Stimulated activated CD4-positive, alpha-beta T cell treated with anti-CD3 and anti-CD28 coated beads, Interleukin-1b, Interleukin-23, amount 100 ng/mL, for 48 hours (primary cell): ENCODE measurements at regions not wholly inside any gene's neighbourhood (a gene's known extent, or its start where the extent isn't known, plus 50 kb on each side); places are given as distances from the start of the nearest gene placed in this dataset.

Source experiments
- DNase-seq: peaks from one replicate; pipeline ENCODE4 v3.0.0-alpha.2; 2020

GRCh38 chr2:147242445-147242844, 602.4 kb upstream of the ACVR2A start:
- no peak for DNase-seq

- no peak for DNase-seq
Measured at GRCh38 chr2:147236601-147237000, 608.2 kb upstream of the ACVR2A start.

GRCh38 chr2:147232225-147232669, 612.6 kb upstream of the ACVR2A start:
- no peak for DNase-seq

GRCh38 chr2:147231607-147232006, 613.2 kb upstream of the ACVR2A start:
- DNase-seq = peak; percentile 6

- no peak for DNase-seq
Measured at GRCh38 chr2:147231081-147231480, 613.7 kb upstream of the ACVR2A start.

DNA sequence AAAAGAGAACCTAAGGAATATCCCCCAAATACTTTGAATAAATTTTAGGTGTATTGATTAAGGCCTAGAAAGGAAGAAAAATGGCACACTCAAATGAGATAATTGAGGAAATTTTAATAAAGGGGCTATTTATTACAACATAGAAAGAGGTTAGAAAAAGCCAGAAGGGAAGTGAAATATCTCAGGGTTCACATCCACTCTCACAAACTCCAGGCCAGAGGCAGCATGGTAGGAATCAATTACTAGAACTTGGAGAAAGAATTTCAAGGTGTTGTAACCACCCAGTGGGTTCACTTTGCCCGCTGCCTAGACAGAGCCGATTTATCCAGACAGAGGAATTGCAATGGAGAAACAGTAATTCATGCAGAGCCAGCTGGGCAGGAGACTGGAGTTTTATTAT, 617.5 kb upstream of the ACVR2A start:
- DNase-seq = no peak

- no peak for DNase-seq
Measured at GRCh38 chr2:147224070-147224469, 620.8 kb upstream of the ACVR2A start.

DNA sequence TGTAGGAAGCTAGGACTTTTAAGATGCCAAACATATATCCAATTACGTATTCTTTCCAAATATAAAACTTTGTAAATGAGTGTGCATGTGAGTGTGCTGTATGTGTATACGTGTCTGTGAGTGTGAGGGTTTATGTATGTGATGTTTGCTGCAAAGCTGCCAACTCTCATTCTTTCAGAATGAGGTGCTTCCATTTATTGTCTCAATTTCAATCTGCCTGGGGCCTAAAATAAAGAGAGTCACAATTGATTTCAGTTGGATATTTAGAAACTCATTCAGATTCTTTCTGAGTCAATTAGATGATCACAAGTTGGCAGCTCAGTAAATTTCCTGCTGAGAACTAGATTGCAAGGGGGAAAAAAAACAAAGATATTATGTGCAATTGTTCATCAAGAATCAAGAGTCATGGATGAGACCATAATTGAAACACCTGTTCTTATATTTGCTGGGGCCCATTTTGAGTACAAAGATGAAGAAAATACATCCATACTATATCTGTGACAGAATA, 621.2 kb upstream of the ACVR2A start:
- no peak for DNase-seq

DNA sequence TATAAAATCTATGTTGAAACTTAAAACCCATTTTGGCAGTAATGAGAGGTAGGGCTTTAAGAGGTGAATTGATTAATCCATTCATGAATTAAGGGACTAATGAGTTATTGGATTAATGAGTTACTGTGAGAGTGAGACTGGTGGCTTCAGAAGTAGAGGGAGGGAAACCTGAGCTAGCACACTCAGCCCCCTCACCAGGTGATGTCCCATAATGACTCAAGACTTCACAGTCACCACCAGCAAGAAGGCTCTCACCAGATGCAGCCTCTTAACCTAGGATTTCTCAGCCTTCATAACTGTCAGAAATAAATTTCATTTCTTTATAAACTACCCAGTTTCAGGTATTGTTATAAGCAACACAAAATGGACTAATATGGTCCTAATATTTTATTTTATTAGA, 621.7 kb upstream of the ACVR2A start:
- DNase-seq = peak; percentile 3

GRCh38 chr2:147222506-147222905, 622.3 kb upstream of the ACVR2A start:
- DNase-seq = no peak

DNA sequence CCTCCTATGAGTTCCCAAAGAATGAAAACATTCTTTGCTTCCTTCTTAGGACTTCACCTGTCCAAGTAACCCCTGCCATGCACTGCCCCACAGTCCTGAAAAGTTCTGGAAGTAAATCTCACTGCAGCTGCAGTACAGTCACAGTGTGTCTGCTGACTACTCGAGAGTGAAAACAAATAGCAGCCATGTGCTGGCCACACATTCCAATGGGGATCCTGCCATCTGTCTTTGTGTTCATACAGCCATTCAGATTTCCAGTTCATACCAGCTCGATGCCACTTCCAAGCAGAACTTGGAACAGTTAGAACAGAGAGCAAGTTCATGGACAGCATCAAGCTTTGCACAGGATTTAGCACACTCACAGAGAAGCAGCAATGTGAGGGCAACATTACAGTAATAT, 629.9 kb upstream of the ACVR2A start:
- DNase-seq = no peak

- DNase-seq = no peak
Measured at GRCh38 chr2:147211484-147211883, 633.3 kb upstream of the ACVR2A start.

- no peak for DNase-seq
Measured at GRCh38 chr2:147204102-147204501, 640.7 kb upstream of the ACVR2A start.

- DNase-seq = no peak
Measured at GRCh38 chr2:147198651-147199171, 646.1 kb upstream of the ACVR2A start.

- DNase-seq = no peak
Measured at GRCh38 chr2:147197754-147198483, 646.9 kb upstream of the ACVR2A start.

DNA sequence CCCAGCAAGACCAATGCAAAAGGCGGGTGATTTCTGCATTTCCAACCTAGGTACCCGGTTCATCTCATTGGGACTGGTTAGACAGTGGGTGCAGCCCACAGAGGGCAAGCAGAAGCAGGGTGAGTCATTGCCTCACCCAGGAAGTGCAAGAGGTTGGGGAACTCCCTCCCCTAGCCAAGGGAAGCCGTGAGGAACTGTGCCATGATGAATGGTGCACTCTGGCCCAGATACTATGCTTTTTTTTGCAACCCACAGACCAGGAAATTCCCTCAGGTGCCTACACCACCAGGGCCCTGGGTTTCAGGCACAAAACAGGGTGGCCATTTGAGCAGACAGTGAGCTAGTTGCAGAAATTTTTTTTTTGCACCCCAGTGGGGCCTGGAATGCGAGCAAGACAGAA, 662.6 kb upstream of the ACVR2A start:
- DNase-seq = peak; percentile 65

GRCh38 chr2:147181351-147182029, 663.3 kb upstream of the ACVR2A start:
- no peak for DNase-seq

DNA sequence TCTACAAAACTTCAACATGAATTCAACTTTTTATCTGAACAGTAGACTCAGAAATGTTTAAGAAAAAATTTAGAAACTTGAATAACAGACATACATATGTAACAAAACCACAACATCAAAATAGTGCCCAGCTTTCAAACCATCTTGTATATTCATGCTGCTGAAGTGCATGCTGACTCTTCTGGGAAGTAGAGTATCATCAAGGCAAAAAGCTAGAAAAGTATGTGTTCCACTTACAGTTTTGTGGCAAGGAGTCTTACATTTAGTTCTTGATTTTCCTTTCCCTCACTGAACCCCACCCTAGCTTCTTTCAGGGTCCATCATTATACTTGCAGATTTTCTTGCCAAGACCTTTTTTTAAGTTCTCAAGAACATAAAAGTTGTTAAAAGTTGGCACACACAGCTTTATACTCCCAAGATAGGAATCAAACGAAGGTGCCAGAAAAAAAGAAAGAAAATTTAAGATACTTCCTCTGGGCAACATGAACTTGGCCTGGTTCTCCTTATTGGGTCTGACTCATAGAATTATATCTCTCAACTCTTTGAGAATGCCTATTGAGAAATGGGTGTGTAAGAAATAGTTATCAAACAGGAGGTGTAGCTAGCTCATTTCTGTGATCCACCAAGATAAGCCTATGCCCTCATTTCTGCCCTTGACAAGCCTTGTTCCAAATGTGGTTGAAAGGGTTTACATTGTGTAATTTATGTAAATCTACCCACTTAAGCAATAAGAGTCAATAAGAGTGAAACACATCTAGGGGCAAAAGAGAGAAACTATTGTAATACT, 667.6 kb upstream of the ACVR2A start:
- no peak for DNase-seq

GRCh38 chr2:147174824-147175254, 670.0 kb upstream of the ACVR2A start:
- no peak for DNase-seq

DNA sequence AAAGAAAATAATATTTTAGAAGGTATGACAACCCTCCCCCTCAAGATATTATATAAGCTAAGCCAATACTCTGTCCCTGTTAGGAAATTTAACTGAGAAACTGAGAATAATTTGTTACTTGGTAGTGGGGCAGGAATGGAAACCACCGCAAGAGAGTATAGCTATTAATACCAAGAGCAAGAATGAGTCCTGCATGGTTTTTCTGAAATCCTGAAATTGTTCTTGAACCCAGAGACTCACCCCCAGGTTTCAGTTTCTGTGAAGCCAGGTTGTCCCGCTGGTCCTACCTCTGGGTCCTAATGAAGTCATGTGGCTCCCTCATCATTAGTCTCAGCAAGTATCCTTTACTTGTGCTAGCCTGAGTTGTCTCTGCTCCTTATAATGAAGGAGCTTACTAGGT, 671.0 kb upstream of the ACVR2A start:
- no peak for DNase-seq

DNA sequence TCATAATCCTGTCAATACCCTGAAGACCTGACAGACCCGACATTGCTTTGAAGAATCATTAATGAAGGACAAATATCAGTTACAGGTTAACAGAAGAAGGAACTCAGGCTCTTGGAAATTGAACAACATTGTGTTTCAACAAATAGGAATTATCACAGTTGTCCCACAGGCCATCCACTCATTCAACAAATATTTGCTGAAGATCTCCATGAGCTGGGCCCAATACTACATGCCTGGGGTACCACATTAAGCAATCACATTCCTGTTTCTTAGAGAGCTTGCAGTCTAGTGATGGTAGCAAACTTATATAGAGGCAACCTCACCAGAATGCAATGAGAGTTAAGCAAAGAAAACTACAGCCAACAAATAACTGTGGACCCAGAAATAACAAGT, 671.6 kb upstream of the ACVR2A start:
- no peak for DNase-seq

GRCh38 chr2:147172493-147173188, 672.2 kb upstream of the ACVR2A start:
- DNase-seq = no peak

DNA sequence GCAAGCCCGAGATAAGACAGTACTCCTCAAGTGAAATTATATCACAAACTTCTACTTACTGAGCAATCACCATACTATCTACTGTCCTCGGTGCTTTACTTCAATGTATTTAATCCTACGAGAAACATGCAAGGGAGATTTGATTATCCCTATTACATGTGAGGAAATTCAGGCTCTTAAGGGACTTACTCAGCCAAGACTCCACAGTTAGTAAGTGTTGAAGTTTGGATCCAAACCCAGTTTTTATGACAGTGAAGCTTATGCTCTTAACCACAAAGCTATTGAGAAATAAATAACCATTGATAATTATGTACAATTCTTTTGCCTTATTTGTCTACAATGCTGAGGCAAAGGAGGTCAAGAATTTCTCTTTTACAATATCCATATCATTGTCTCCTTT, 672.9 kb upstream of the ACVR2A start:
- DNase-seq = no peak
